HG02885 (cell line): ENCODE measurements at regions not wholly inside any gene's neighbourhood (a gene's known extent, or its start where the extent isn't known, plus 50 kb on each side); places are given as distances from the start of the nearest gene placed in this dataset.

ENCODE experiments used
- ATAC-seq: cut with Tn5 transposase; IDR thresholded peaks from one replicate; pipeline ENCODE4 v1.9.1; 2021; ENCODE audit warnings: mild to moderate bottlenecking; ENCODE audit not compliant: unreplicated experiment, poor library complexity

DNA sequence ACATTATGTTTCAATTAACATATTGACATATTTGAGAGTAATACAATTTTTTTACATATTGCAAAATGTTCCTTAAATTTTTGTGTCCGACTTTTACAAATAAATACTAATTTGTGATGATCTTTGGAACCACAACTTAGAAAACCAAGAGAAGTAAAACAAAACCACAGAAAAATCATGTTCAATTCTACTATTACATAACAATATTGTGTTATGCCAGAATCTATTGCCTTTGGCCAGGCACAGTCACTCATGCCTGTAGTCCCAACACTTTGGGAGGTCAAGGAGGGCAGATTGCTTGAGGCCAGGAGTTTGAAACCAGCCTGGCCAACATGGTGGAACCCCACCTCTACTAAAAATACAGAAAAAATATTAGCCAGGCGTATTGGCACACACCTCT lies 92.8 kb upstream of the APCDD1 start:
- ATAC-seq: no peak

DNA sequence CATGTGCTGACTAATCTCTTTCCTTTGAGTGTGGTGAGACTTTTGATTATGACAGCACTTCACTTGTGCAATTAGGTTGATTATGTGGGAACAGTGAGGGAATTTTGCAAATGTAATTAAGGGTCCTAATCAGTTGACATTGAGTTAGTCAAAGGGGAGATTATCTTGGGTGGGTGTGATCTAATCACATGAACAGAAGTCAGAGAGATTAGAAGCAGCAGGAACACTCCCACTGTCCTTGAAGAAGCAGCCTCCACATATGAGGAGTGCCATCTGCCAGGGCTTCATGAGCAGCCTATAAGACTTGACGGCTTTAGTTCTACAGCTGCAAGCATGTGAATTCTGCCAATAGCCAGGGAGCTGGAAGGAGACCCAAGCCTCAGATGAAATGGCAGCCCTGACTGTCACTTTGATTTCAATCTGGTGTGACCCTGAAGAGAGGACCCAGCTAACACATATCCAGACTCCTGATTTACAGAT lies 89.4 kb upstream of the APCDD1 start:
- ATAC-seq: no peak

DNA sequence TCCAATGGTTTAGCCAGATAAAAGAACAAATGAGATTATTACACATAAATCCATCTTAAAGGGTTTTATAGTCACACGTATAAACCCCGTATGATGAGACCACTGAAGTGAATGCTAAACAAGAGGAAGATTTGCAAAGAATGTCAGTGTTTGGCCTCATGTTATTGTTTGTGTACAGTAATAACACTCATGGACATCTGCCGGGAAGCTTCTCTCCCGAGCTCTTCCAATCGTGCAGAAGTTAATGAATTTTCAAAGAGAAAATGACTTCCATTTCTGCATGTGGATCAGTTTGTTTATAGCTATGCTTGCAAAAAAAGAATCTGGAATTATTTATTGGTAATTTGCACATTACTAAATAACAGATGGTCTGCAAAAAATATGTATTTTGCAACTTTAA lies 88.5 kb upstream of the APCDD1 start:
- ATAC-seq: no peak

DNA sequence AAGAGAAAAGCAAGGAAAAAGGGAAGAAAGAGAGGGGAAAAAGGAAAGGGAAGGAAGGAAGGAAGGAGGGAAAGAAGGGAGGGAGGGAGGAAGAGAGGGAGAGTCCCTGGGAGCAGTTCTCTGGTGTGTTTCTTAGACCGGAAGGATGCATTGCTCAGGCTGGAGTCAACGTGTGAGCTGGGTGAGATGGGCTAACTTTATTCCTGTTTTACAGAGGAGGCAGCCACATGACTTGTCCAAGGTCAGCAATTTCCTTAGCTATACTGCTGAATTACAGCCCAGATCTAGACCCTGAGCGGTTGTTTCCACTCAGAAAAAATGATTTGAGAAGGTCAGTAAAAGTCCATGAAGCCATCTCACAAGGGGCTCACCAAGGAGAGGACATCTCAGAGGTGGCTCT lies 86.6 kb upstream of the APCDD1 start:
- ATAC-seq: no peak

DNA sequence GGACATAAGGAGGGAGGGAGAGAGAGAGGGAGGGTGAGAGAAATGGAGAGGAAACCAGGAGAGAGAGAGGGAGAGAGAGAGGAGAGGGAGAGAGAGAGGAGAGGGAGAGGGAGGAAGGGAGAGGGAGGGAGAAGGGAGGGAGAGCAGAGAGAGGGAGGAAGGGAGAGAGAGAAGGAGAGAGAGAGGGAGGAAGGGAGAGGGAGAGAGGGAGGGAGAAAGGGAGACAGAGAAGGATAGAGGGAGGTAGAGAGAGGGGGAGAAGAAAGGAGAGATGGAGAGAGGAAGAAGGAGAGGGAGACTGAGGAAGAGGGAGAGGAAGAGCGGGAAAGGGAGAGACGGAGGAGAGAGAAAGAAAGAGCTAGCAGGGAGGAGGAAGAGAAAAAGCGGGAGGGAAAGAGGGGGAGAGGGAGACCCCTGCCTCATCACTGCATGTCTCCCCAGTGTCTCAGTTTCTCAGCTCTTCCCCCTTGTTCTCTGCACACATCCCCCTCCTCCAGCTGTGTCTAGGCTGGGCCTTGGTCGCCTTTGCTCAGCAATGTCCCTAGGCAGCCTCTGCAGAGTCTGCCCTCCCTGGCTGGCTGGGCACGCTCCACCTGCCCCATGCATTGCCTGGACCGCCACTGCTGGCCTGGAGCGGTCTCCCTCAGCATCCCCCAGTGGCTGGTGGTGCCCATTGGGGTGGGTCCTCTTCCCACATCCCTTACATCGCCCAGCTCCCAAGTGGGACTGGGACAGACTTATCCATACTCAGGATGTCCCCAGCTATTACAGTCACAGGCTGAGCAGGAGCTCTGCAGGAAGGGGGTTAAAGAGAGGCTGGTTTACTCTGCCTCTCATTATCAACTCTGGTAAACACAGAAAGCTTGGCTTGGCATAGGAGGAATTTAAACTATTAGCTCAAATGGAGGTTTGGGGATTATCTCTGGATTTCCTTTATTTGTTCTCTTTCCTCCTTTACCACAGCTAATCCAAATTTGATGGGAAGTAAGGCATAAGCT lies 85.7 kb upstream of the APCDD1 start:
- no peak for ATAC-seq

DNA sequence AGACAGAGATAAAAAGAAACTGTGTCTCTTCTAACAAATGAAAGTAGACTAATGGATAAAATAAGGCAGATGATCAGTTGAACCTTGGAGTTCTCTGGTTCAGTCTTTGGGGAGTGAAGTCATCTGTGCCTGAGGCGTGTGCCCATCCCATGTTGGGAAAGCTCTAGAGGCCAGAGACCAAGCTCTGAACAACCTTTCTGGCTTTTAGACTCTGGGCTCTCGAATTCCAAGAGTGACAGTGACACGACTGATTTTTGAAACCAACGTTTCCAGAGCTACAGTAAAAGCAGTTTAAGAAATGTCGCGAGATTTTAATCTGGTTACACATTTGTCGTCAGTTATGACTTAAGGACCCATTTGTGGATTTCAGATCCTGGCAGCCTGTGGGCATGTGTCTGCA lies 83.7 kb upstream of the APCDD1 start:
- ATAC-seq: no peak

DNA sequence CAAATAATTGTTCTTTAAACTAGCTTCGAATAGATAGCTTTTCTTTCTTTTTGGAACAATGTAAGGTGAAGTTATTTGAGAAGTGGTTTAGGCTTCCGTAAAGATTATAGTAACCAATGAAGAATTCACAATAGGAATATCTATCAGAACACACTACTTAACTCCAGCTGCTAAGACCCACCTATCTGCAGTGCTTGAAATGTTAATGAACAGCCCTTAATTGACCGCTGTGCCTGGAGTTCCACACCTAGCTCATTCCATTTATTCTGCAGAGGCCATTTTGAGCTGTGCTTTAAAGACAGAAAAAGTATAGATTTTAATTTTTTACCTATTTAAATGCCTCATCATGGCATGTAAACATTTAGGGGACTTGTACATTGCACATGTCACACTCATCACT lies 83.3 kb upstream of the APCDD1 start:
- ATAC-seq: no peak

DNA sequence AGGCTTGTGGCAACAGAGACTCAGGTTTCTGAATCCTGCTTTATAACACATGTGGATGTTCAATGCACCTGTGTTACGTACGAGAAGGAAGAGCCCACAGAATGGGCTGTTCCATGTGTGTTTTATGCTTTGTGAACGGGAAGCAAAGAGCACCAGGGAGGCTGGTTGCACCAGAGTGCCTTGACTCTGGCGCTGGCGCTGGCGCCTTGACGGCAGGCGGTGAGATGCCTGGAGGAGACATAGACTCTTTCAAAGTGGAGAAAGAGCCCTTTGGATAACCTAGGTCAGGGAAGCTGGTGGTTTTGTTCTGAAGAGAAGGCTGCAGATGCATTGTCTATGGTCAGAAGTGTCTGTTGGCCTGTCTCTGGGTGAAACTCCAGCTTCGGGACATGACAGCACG lies 80.2 kb upstream of the APCDD1 start:
- ATAC-seq: no peak

DNA sequence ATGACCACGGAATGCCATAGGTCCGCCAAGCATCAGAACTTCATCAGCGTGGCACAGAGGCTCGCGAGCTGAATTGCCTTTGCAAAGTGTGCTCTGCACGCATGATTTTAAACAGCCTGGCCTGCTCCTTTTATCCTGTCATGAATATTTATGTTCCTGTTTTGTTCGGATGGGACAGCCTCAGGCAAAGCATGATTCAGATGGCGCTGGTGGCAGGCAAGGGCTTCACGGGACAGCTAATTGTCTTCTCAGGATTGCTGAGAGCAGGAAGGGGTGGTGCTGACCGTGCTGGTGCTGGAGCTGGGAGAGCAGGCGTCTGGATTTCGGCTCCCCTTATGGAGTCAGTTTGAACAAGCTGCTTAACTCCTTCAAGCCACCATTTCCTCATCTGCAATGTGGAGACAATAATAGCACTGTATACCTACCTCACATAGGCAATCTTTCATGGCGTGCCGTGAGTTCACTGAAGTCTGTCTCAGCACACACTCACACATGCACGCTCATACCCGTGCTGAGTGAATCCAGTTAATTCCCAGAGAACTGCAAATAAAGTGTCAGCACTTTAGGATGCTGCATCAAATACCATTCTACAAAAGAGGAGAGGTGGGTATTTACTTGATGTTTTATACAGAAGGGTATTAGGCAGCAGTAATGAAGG lies 79.7 kb upstream of the APCDD1 start:
- ATAC-seq: no peak

DNA sequence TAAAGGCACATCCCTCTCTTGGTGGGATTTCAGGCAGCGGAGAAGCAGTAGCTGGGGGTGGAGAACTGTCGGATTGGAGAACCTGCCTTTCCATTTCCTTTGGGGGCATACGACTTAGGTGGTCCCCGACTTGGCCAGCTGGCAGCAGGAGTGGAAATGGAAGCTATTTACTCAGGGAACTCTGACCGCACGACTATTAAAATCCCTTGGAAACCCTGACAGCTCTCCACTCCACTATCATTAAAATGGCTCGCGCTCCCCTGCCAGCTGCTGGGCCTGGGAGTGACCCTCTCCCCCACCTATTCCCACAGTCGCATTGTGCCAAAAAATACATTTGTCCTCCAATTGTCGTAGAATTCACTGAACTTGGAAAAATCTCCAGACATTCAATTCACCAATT lies 77.7 kb upstream of the APCDD1 start:
- ATAC-seq: no peak

DNA sequence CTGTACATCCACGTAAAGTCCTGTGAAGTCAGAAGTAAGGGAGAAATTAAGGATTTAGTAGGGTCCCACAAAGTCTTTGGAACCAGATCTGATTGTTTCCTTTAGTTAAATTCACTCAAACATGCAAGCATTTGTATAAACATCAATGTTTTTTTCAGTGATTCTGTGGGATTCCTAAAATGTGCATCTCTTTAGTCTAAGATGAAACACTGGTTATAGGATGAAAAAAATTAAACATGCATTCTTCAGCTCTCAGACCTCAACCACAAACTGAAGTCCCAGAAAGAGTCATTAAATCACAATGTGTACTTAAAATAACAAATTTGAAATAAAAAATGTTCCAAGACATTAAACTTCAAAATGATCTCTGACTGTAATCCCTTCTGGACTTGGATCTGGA lies 76.5 kb upstream of the APCDD1 start:
- no peak for ATAC-seq

DNA sequence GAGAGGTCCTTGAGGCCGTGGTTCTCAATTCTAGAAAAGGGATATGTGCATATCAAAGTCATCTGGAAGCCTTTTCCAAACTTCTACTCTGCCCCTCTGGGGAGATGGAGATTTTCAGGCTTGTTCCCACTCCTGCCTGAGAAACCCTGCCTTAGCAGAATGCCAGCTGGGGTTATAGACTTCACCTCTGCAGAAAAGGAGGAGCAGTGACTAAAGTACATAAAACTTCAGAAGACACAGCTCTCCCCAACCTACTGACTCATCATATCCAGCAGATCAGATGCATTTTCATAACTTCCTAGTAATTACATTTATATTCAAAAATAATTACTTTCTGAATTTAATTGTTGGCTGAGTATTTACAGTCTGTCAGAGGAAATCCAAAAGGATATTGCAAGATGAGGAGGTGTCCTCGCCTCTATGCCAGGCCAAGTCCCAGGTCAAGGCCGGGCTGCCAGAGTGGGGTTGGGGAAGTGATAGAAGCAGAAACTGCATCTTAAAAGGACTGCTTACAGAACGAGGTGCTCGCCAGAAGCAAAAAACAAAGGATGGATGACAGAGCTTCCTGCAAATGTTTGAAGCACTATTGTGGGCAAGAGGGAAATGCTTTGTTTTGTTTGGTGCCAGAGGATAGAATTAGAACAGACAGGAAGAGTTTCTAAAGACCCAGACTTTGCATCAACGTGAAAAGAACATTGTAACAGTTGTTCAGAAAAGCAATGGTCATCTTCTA lies 75.6 kb upstream of the APCDD1 start:
- ATAC-seq: no peak

DNA sequence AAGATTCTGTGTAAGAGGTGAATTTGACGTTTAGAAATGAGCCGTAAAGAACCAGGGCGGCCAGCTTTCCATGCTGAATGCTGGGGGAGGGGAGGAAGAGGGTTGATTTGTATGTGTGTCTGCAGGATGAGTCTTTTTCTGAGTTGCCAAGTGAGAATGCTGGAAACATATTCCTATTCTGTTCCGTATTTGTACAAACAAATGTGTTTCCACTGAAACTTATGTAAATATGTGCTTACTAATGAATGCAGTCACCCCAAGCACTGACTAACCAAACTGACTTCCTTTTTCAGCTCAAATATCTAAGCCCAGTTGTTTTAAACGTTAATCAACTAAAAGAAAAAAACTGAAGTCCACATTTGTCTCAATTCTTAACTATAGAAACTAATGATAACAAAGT lies 74.9 kb upstream of the APCDD1 start:
- ATAC-seq: no peak

DNA sequence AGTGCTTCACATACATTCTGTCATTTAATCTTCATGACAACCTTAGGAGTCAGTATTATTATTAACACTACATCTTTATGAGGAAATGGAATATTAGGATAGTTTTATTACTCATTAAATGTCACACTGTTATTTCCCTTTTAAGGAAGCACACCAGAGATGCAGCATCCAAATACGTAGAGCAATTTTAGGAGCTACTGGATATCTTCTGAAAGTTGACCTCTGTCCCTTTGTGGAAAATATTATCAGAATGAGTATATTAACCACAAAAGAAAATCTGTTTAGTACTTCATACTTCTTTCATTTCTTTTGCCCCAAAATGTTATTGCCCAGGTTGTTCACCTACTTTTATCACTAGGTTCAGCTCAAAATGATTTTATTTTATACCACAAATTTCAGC lies 72.9 kb upstream of the APCDD1 start:
- no peak for ATAC-seq

DNA sequence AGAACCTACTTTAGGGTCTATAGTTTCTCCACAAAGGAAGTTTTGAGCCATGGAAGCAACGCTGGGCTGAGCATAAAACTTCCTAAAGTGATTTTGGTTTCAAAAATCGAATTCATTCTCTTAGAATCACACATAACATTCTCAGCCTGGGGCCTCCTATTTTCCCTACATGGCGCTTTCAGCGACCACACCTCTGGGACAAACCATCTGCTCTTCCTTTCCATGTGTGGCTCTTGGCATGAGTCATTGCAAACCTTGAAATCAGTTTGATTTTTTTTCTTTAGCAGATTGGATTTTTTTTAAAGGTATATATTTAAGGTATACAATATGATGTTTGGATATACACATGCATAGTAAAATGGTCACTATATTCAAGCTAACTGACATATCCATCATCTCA lies 72.5 kb upstream of the APCDD1 start:
- no peak for ATAC-seq

DNA sequence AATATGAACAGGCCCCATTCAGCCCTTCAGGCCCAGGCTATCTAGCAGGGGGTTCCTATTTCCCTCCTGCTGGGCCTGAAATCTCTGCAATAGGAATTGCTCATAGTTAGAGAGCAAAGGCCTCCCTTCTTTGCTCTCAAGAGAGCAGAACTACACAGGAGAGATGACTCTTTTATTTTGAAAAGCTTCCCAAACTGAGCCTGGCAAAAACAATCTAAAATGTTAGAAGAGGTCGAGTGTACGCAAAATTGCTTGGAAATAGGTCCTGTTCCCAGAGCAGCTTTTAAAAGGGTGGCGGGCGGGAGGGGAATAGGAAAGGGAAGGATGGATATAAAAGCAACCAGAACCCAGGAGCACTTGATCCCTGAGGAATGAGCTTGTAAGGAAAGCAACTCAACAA lies 68.4 kb upstream of the APCDD1 start:
- no peak for ATAC-seq

DNA sequence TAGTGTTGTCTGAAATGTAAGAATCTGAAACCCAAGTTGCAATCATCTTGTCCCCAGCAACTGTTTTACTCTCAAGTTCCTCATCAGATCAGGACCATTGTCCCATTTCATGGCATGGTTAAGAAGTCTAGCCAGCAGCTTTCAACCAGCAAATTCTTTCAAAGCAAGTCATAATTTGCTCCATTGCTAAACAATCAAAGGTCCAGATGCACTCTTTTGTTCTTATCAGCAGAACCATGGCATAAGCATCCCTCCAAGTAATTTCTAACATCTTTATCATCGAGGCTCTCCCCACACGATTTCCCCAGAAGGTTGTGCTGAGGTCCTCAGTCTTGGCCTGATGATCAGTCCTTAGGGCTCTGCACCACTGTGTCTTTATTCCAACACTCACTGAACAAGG lies 67.5 kb upstream of the APCDD1 start:
- ATAC-seq: no peak

DNA sequence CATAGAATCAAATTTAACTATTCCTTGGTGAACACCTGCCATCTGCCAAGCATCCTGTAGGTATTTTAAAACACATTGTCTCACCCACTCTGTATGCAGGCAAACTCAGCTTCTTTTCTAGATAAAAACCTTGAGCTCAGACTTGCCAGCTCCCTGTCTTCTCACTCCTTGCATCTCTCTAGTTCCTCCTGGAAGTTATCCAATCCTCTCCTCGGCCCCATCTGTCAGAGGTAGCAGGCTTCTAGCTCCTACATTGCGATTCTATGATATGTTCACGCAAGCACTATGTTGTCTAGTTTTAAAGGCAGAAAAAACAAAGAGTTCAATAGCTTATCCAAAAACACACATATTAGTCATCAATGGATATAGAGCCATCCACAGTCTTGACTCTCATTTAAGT lies 67.0 kb upstream of the APCDD1 start:
- no peak for ATAC-seq

DNA sequence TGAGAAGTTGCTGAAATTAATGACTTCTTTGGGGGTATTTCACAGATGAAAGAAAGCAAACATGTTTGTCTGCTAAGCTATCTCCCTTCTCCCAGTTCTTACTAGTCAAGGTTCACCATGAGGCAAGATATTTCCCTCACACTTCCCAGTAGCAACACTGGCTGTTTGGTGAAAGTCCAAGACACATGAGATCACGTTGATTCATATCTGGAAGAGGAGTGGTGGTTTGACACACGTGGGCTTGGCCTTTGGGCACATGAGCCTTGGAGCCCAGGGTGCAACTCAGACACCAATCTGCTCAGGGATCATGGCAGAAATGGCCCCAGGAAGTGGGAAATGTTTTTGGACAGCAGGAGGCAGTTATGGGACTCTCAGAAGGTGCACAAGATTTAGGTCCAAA lies 66.1 kb upstream of the APCDD1 start:
- no peak for ATAC-seq

DNA sequence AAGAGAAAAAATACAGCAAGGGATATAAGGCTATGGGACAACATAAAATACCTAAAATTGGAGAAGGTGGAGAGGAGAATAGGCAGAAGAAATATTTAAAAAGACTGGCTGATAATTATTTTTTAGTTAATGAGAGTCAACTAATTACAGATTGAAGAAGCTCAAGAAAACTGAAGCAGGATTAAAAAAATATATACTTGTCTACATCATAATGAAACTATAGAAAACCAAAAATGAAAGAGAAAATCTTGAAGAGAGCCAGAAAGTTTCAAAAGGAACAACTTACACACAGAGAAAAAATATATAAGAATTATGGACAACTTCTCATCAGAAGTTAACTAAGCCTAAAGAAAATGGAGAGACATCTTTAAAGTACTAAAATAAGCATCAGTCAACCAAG lies 62.9 kb upstream of the APCDD1 start:
- ATAC-seq: peak; percentile 86

DNA sequence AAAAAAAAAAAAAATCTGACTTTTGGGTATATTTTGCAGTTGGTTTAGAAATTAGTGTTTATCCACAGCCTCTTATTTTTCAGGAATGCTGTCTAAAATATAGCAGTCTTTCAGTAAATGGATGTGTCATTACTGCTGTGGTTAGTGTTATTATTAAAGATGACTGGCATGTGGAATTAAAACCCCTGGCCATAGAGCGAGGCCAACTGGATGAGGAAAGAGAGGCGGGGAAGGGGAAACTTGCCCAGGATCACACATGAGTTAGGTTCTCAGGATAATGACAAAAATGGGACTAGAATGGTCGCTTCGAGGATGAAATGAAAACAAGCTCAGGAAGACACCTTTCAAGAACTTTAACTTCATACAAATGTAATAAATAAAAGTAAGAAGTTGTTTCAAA lies 57.4 kb upstream of the APCDD1 start:
- no peak for ATAC-seq
